Fibroblast of villous mesenchyme (primary cell): ENCODE measurements at regions not wholly inside any gene's neighbourhood (a gene's known extent, or its start where the extent isn't known, plus 50 kb on each side); places are given as distances from the start of the nearest gene placed in this dataset.
A peak's percentile ranks its signal among the peaks of the same experiment; 100 is the strongest.

Experiments used
- DNase-seq: peaks from one replicate; pipeline ENCODE4 v3.0.0-alpha.2; 2010; ENCODE audit warnings: low read depth
- H3K4me3 ChIP-seq: 2 replicates; pipeline ENCODE4 v1.5.1; 2011; ENCODE audit warnings: low read depth, mild to moderate bottlenecking, low read length
- CTCF ChIP-seq: IDR thresholded peaks from 2 replicates; pipeline ENCODE4 v1.5.1; 2012; ENCODE audit warnings: low read depth, mild to moderate bottlenecking, low read length; ENCODE audit not compliant: insufficient read depth

DNA sequence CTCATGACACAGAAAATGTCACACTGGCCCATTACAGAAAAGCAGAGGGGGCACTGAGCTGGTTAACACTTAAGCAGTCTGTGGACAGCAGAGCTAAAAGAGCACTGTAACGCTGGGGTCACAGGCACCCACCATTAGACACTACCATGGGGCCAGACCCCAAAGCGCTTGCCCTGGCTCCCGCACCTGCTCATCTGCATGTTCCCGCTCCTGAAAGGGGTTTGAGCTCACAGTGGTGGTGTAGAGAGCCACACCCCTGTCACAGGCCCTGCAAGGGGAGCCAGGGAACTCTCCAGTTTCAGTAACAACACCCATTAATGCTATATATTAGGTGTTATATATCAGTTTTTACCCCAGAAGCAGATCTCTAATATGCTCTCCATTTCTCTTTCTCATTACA lies 187.0 kb downstream of the ANKRD50 start:
- no peak overlapping the region for H3K4me3 ChIP-seq
- no peak for TF ChIP-seq CTCF
- no peak for DNase-seq

GRCh38 chr4:124526331-124526730 lies 186.2 kb downstream of the ANKRD50 start:
- peak; percentile 6 for DNase-seq
- no peak overlapping the region for H3K4me3 ChIP-seq
- no peak for TF ChIP-seq CTCF

DNA sequence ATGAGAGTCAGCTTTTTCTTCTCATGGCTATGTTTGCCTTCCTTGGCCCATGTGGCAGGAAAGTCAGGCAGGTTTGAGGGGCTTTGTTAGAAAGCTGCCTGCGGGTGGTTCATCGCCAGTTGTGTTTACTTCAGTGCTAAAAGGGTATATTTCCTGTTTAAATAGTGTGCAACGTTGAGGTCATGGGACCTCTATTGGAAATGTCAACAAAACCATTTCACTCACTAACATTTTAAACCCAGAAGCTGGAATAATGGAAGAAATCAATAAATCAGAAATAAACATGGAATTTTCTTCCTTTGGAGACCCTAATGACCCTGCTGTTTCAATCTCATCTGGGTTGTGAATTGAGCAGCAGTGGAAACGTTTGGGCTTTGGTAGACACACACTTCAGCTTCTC lies 185.8 kb downstream of the ANKRD50 start:
- no peak for TF ChIP-seq CTCF
- H3K4me3 ChIP-seq: no peak overlapping the region
- no peak for DNase-seq

GRCh38 chr4:124527364-124527763 lies 185.2 kb downstream of the ANKRD50 start:
- no peak for DNase-seq
- no peak for TF ChIP-seq CTCF
- no peak overlapping the region for H3K4me3 ChIP-seq

GRCh38 chr4:124529131-124529530 lies 183.4 kb downstream of the ANKRD50 start:
- peak; percentile 13 for DNase-seq
- TF ChIP-seq CTCF: no peak
- H3K4me3 ChIP-seq: no peak overlapping the region

GRCh38 chr4:124530464-124531077 lies 182.0 kb downstream of the ANKRD50 start:
- H3K4me3 ChIP-seq: no peak overlapping the region
- TF ChIP-seq CTCF: no peak
- peak; percentile 86 for DNase-seq

DNA sequence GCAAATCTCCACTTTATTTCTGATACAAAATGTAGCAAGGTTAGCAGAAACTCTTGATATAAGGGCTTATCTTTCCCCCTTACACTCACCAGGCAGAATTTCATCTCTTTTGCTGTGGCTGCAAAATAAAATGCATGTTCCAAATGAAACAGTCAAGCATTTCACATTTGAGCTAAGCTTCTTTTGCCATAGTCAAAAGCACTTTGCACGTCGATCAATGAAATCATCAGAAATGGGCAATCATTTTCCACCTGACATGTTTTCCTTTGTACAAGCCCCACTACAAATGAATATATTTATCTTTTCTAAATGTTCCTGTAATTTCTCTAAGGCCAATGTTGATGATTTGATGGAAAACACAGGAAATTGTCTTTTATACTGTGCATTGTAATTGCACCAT lies 178.4 kb downstream of the ANKRD50 start:
- no peak for DNase-seq
- no peak overlapping the region for H3K4me3 ChIP-seq
- TF ChIP-seq CTCF: no peak
